GM19351 (cell line): ENCODE measurements at regions not wholly inside any gene's neighbourhood (a gene's known extent, or its start where the extent isn't known, plus 50 kb on each side); places are given as distances from the start of the nearest gene placed in this dataset.
"Not testable (repeated sequence)": the region's sequence is repeated elsewhere in the genome, so short reads cannot be mapped to it uniquely, and the experiment has no call there.

Source experiments
- ATAC-seq: cut with Tn5 transposase; IDR thresholded peaks from one replicate; pipeline ENCODE4 v1.9.1; 2021; ENCODE audit warnings: mild to moderate bottlenecking, moderate library complexity; ENCODE audit not compliant: unreplicated experiment

- ATAC-seq: no peak
These were observed 144.6 kb downstream of the UTRN start for GRCh38 chr6:144429753-144430152.

- ATAC-seq: not testable (repeated sequence)
These were observed 148.3 kb downstream of the UTRN start for GRCh38 chr6:144433446-144433845.

DNA sequence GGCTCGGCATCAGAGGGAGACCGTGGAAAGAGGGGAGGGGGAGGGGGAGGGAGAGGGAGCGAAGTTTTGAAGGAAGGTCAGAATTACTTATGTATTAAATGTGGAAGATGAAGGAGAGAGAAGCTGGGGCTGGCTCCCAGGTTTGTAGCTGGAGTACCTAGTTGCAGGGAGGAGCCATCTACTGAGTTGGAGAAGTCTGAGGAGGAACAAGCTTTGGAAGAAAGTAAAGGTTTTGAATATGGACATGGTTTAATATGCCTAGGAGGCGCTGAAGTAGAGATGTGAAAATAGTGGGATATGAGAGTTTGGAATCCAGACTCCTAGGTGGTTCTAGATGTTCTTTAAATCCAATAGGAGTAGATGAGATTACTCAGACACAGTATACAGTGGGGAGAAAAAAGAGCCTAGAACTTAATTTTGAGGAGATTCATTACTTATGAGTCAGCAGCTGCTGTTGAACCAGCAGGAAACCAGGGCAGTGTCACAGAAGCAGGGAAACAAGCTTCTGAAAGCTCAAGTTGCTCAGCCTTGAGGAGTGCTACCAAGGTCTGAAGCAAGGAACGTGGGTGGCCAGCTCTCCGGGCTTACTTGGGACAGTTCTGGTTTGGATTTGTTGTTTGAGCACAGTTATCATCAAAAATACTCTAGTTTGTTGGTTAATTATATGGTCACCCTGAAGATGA is 149.3 kb downstream of the UTRN start:
- no peak for ATAC-seq

DNA sequence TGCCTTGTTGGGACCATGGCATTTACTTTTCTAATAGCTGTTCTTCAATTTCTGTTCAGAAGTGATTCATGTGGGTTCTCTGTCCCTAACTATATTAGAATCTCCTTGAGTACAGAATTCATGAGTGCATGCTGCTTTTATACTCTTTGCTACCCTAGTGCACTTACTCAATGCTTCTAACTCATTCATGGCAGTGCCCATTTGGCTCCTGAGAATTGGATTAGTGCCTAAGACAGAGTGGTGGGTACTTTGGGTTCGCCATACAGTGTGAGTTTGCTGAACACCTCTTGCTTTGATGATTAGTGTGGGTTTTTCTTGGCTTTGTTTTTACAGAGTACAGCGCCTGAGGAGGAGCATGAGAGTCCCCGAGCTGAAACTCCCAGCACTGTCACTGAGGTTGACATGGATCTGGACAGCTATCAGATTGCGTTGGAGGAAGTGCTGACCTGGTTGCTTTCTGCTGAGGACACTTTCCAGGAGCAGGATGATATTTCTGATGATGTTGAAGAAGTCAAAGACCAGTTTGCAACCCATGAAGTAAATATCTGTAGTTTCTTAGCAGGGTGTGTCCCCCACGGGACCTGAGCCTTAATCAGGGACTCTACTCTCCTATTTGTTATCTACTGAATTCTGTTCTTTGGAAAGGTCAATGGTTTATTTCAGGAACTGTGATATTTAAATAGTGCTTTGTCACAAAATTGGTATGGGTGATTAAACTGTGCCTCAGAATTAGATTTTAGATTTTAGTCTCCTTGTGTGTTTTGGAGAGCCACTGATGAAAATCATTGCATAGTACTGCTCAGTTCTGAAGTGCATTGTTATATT is 150.7 kb downstream of the UTRN start:
- ATAC-seq: no peak

DNA sequence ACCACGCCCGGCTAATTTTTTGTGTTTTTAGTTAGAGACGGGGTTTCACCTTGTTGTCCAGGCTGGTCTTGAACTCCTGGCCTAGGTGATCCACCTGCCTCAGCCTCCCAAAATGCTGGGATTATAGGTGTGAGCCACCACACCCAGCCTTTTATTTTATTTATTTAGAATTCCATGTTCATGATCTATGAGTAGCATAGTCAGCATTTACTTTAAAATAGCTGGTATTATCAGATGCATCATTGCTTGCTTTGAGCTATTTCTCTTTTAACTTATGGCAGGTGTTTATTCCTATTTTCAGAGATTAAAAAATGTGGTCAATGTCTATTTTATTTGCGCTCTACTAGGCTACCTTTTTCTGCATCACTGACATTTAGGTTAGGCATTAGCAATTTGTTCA is 152.0 kb downstream of the UTRN start:
- ATAC-seq: no peak

DNA sequence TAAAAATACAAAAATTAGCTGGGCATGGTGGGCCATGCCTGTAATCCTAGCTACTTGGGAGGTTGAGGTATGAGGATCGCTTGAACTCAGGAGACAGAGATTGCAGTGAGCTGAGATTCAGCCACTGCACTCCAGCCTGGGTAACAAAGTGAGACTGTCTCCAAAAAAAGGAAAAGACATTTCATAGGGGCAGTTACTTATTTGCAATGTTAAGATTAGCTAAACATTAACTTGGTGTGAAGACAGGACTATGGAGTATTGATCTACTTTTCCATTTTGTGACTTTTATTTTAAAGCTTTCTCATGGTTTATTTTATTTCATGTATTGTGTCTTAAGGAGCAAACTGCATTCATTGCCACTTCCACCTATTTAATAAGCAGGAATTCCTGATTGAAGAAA is 153.0 kb downstream of the UTRN start:
- ATAC-seq: no peak

DNA sequence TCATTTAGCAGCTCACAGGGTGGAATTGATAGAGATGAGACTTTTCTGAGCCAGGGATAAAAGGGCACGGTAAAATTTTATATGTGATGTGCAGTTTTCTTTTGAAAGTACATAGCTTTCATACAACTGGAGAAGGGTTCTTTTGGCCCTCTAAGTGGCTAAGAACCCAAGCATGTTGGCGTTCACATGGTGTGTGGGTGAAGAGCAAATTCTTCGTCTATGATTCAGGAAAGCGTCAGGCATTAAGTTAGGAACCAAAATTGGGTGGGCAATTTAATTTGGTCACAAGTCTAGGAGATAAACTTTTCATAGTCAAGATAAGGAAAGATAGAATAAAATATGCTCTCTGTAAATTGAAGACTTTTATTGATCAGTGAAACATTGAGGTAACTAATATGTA is 153.9 kb downstream of the UTRN start:
- no peak for ATAC-seq

GRCh38 chr6:144441801-144442200 is 156.7 kb downstream of the UTRN start:
- not testable (repeated sequence) for ATAC-seq

- ATAC-seq: no peak
These were observed 158.0 kb downstream of the UTRN start for GRCh38 chr6:144443157-144443556.

- ATAC-seq: no peak
These were observed 162.3 kb downstream of the UTRN start for GRCh38 chr6:144447472-144447871.

GRCh38 chr6:144449218-144449617 is 164.1 kb downstream of the UTRN start:
- no peak for ATAC-seq

GRCh38 chr6:144449911-144450597 is 164.9 kb downstream of the UTRN start:
- ATAC-seq: no peak

DNA sequence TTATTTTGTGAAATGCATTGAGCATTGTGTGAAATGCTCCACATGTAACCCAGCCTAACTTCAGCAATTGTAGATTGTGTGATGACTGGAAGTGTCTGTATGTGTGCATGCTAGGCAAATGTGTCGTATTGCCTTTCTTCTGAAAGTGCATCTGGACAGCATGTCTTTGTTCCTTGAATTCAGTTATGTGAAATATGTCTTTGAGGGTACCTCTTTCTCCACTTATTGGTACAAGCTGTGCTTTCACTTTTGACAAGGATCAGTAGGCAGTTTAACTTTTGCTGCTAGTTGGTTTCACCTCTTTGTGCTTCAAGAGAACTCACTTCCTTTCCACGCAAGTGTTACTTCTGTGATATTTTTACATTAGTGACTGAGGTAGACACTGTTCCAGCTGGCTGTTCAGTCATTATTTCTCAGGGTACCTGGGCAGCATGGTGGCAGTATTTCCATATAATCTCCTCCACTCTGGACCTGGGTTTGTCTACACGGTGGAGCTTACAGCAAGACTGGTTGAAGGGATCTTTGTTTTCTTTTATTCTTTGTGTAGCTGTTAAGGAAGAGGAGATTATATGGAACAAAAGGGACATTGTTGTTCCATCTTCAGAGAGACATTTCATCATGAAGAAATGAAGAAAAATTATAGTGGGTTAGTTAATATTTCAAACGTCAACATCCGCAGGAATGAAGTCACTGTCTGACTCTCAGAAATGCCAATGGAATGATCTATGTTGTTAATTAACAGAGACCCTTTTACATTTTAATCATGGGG is 175.4 kb downstream of the UTRN start:
- peak; percentile 96 for ATAC-seq

DNA sequence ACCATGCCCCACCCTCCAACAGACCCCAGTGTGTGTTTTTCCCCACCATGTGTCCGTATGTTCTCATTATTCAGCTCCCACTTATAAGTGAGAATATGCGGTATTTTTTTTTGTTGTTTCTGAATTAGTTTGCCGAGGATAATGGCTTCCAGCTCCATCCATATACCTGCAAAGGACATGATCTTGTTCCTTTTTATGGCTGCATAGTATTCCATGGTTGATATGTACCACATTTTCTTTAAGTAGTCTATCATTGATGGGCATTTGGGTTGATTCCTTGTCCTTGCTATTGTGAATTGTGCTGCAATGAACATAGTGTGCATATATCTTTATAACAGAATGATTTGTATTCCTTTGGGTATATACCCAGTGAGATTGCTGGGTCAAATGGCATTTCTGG is 176.9 kb downstream of the UTRN start:
- no peak for ATAC-seq

- no peak for ATAC-seq
These were observed 181.6 kb downstream of the UTRN start for GRCh38 chr6:144466716-144467115.

DNA sequence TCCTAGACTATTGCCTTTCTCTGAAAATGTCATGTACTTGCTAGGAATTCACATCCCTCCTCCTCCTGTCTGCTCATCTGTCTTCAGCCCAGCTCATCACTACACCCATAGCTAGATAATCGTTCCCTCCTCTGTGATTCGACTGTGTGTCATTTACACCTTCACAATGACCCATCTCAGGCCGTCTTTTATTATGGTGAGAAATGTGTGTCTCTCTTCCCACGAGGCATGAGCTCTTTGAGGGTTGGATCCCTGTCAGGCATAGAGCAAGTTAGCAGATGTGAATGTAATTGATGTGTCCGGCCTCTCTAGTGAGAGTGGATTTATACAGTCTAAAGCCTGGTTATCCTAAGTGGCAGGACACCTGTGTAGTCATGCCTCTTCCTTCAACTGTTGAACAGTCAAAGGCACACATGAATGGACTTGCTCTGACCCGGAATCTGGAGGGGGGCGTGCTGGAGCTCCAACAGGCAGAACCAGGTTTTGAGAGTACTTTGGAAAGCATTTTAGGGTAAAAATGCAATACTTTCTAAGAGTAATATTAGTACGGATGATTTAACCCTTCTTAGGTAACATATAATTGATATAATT is 182.1 kb downstream of the UTRN start:
- ATAC-seq: no peak

- no peak for ATAC-seq
These were observed 182.8 kb downstream of the UTRN start for GRCh38 chr6:144467921-144468320.

- ATAC-seq: no peak
These were observed 183.6 kb downstream of the UTRN start for GRCh38 chr6:144468709-144469108.

GRCh38 chr6:144469144-144469575 is 184.0 kb downstream of the UTRN start:
- peak; percentile 95 for ATAC-seq

DNA sequence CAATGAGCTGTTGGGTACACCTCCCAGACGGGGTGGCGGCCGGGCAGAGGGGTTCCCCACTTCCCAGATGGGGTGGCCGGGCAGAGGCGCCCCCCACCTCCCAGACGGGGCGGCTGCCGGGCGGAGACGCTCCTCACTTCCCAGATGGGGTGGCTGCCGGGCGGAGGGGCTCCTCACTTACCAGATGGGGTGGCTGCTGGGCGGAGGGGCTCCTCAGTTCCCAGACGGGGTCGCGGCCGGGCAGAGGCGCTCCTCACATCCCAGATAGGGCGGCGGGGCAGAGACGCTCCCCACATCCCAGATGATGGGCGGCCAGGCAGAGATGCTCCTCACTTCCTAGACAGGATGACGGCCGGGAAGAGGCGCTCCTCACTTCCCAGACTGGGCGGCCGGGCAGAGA is 185.1 kb downstream of the UTRN start:
- ATAC-seq: not testable (repeated sequence)

DNA sequence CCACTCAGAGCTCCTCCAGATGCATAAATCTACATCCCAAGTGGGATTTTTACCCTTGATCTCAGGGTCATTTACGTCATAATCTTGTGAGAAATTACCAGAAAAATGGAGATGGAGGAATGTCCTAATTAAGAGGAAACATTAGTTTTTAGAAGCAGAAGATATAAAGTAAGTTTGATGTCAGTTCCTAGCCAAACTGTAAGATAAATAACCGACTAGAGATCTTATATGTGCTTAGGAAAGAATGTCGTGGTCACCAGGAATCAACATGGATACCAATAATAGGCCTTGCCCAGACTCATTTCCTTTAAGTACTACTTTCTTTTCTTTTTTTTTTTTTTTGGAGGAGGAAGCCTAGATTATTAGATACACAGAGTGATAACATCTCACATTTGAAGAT is 186.9 kb downstream of the UTRN start:
- no peak for ATAC-seq
